COLO829 (cell line): ENCODE measurements at regions not wholly inside any gene's neighbourhood (a gene's known extent, or its start where the extent isn't known, plus 50 kb on each side); places are given as distances from the start of the nearest gene placed in this dataset.
"Not testable (repeated sequence)": the region's sequence is repeated elsewhere in the genome, so short reads cannot be mapped to it uniquely, and the experiment has no call there.

ENCODE experiments used
- DNase-seq: peaks from one replicate; pipeline ENCODE4 v3.0.0; 2012; ENCODE audit warnings: low spot score

DNA sequence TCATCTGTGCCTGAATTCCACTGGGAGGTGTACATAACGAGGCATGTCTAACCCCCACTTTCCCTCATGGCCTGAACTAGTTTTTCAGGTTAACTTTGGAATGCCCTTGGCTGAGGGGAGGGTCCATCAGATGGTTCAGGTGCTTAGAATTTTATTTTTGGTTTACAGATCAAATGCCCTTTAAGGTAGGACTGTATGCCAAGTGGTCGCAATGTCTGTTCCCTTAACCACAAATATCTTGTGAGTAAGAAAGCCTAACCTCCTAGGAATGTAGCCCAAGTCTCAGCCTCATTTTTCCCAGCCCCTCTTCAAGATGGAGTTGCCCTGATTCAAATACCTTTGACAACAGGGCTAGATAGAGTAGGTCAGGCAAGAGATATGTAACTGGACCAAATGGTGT is 78.4 kb downstream of the RNASET2 start:
- no peak for DNase-seq

- DNase-seq = no peak
Measured at GRCh38 chr6:166877349-166877748, 79.0 kb downstream of the RNASET2 start.

- DNase-seq = no peak
Measured at GRCh38 chr6:166872531-166873009, 83.8 kb downstream of the RNASET2 start.

- DNase-seq = no peak
Measured at GRCh38 chr6:166870602-166871208, 85.6 kb downstream of the RNASET2 start.

GRCh38 chr6:166866839-166867637 is 89.3 kb downstream of the RNASET2 start:
- no peak for DNase-seq

GRCh38 chr6:166864333-166864732 is 92.0 kb downstream of the RNASET2 start:
- no peak for DNase-seq

DNA sequence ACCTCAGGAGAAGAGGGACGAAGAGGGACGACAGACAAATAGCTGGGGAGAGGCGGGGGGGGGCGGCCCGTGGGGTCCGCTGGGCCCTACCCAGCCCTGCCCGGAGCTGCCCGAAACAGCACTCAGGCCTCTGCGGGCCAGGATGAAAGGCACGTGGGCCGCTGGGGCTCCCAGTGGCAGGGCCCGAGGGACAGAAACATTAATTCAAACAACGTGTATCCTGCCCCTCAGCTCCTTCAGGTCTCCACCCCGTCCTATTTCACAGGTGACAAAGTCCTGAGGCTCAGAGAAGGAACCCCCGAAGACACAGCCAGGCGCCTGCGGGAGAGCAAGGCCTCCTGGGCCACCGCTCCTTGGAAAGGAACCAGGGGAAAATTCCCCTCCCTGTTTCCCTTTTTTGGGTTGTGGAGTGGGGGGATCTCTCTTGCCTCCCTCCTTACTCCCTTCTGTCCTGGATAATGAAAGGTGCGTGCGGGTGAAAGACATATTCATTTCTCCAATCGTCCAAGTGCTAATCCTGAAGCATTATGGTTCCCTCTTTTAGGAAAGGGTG is 93.3 kb downstream of the RNASET2 start:
- DNase-seq = no peak

DNA sequence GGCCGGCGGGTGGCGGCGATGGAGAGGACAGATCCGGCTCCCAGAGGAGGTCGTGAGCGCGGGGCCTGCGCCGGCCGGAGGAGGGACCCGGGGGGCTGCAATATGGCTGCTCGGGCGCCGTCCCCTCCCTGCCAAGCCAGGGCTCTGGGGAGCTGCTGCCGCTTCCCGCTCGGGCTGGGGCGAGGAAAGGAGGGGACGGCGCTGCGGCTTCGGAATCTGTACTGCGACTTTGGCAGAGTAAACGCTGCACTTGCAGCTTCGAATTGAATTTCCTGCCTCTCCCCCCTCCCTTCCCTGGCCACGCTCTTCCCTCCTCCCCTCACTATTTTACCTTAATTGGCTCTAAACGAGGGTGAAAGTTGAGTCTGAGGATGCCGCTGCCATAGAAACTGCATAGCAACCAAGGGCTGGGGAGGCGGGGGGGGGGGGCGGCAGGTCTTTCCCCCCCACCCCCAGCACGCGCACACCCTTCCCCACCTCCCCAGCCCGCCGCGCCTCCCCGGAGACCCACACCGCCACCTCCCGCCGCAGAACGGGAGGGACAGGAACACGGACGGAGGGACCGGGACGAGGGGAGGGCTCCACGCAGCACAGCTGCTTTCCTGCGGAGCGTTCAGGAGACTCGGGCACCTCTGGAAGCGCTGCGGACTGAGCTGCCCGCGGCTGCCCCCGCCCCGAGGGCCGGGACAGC is 93.9 kb downstream of the RNASET2 start:
- DNase-seq = no peak

- no peak for DNase-seq
Measured at GRCh38 chr6:166861961-166862286, 94.4 kb downstream of the RNASET2 start.

- no peak for DNase-seq
Measured at GRCh38 chr6:166861304-166861703, 95.0 kb downstream of the RNASET2 start.

GRCh38 chr6:166860392-166860791 is 96.0 kb downstream of the RNASET2 start:
- no peak for DNase-seq

GRCh38 chr6:166855416-166855815 is 100.9 kb downstream of the RNASET2 start:
- DNase-seq = no peak

- DNase-seq = no peak
Measured at GRCh38 chr6:166853371-166854325, 102.7 kb downstream of the RNASET2 start.

DNA sequence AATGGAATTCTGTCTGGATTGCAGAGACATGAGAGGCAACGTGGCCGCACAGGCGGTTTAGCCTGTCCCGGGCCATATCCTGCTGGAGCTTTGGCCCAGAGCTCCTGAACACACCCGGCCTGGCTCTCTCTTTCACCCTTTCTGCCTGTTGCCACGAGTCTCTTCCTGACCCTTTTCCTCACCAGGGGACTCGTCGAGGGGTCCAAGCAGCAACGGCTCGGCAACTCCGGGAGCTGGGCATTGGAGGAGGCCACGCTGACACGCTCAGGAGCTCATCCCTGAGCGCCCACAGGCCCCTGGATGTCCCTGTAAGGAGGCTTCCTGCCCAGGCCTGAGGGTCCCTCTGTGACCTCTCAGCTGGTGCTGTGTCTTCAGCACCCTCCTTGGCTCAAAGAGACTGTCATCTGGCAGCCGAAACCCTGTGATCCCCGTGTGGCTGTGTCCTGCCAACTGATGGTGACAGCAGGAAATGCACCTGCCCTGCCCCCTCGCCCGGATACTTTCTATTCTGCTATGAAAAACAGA is 103.8 kb downstream of the RNASET2 start:
- no peak for DNase-seq

GRCh38 chr6:166851911-166852310 is 104.4 kb downstream of the RNASET2 start:
- no peak for DNase-seq

GRCh38 chr6:166851426-166851825 is 104.9 kb downstream of the RNASET2 start:
- DNase-seq = no peak

DNA sequence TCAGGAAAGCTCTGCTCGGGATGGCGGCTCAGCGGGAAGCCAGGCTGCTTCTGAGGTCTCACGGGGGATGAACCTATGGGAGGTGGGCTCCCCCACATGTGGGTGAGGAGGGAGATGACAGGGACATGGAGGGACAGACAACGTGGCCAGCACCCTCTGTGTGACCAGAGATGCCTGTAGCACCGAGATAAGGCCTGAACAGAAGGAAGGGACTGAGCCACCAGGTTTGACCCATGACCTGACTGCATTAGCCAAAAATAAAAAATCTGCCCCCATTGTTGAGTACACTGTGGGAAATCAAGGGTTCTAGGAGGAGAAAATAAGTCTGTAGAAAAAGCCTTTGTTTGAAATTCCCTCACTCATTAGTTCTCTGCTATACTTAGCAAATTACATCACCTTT is 105.7 kb downstream of the RNASET2 start:
- DNase-seq = no peak

DNA sequence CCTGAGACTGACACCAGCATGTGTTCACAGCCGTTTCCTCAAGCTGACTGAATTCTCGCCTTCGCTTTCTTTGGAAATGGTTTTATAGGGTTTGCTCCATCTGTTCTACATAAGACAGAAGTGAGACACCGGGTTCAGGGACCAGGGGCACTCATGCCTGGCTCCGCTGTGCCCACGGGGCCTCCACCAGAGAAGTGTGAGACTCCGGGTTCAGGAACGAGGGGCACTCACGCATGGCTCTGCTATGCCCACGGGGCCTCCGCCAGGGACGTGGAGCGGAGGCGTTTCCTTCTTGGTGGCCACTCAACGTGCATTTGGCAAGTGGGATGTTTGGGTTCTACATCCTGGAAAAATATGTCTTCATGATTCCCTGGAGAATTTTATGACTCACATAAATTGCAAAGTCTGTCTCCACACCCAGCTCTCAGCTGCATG is 106.6 kb downstream of the RNASET2 start:
- no peak for DNase-seq

- no peak for DNase-seq
Measured at GRCh38 chr6:166848979-166849748, 107.2 kb downstream of the RNASET2 start.

GRCh38 chr6:166846446-166847142 is 109.8 kb downstream of the RNASET2 start:
- not testable (repeated sequence) for DNase-seq
